Prostate gland (tissue), 2 donors: ENCODE measurements at regions not wholly inside any gene's neighbourhood (a gene's known extent, or its start where the extent isn't known, plus 50 kb on each side); places are given as distances from the start of the nearest gene placed in this dataset.

Experiments
- DNase-seq: peaks from one replicate; pipeline ENCODE4 v3.0.0-alpha.2; 2019; ENCODE audit warnings: low spot score
- H3K27ac ChIP-seq, 2 donors: fragments of 200-600 bp; sonication (generic); 2 replicates each; pipeline ENCODE4 v1.5.1; 2017 to 2019
- H3K27me3 ChIP-seq: fragments of 200-600 bp; sonication (generic); replicated peaks from 2 replicates; pipeline ENCODE4 v1.5.1; 2019; ENCODE audit not compliant: insufficient read depth
- H3K36me3 ChIP-seq, 2 donors: fragments of 200-600 bp; sonication (generic); 1 replicate in 1 of 2; 2 replicates in 1 of 2; pipeline versions ENCODE4 v1.5.1 to v1.8.1; 2017 to 2019
- H3K4me1 ChIP-seq: fragments of 200-600 bp; sonication (generic); replicated peaks from 2 replicates; pipeline ENCODE4 v1.5.1; 2019
- H3K4me3 ChIP-seq, 2 donors: fragments of 200-600 bp; sonication (generic); 2 replicates each; pipeline ENCODE4 v1.5.1; 2017 to 2019
- H3K9me3 ChIP-seq: fragments of 200-600 bp; sonication (generic); 2 replicates; pipeline ENCODE4 v1.5.1; 2017
- CTCF ChIP-seq, 4 experiments: fragments of 200-600 bp in 2 of 4; fragments of 450-650 bp in 2 of 4; sonication (generic) in 2 of 4; IDR thresholded peaks; 1 replicate in 3 of 4; 2 replicates in 1 of 4; pipeline ENCODE4 v1.5.1; 2016 to 2019; ENCODE audit warnings: antibody characterized with exemption in 4 of 4, mild to moderate bottlenecking in 2 of 4, moderate library complexity in 2 of 4
- POLR2A ChIP-seq: fragments of 450-650 bp; IDR thresholded peaks from one replicate; pipeline ENCODE4 v1.6.1; 2016; ENCODE audit warnings: antibody characterized with exemption, mild to moderate bottlenecking
- POLR2AphosphoS5 ChIP-seq: sonication (generic); formaldehyde crosslinking; IDR thresholded peaks from one replicate; pipeline ENCODE4 v1.6.1; 2017; ENCODE audit warnings: antibody characterized with exemption
- WGBS: methylation state at CpG from one replicate; pipeline ENCODE4 v1.1.5; 2018; 5-methylcytosine and 5-hydroxymethylcytosine counted together
- intact Hi-C: fragments of 100-400 bp; cut with DNase I; formaldehyde crosslinking; loops from one replicate; pipeline ENCODE4 v1.14.2; 2022

GRCh38 chr3:135325726-135326235 is 530.7 kb downstream of the EPHB1 start:
- TF ChIP-seq POLR2AphosphoS5 (no peak), CTCF (IDR thresholded peaks at IDR 0.05) (no peak), POLR2A (no peak)
- Histone ChIP-seq H3K27ac (no peak overlapping the region), H3K36me3 (no peaks in the 10 kb centered on the region), H3K4me1 (no peaks in the 10 kb centered on the region), H3K27me3 (no peaks in the 10 kb centered on the region), H3K9me3 (no peaks in the 10 kb centered on the region), H3K4me3 (no peak overlapping the region)
- intact Hi-C loops, result no loop called here
- 64% methylated on average over 6 of the region's 6 CpGs for WGBS
- DNase-seq, result no peak

GRCh38 chr3:135326851-135327250 is 531.8 kb downstream of the EPHB1 start:
- Histone ChIP-seq H3K9me3 (no peaks in the 10 kb centered on the region), H3K27me3 (no peaks in the 10 kb centered on the region), H3K4me1 (no peaks in the 10 kb centered on the region), H3K4me3 (no peak overlapping the region), H3K36me3 (no peaks in the 10 kb centered on the region), H3K27ac (no peak overlapping the region)
- no peak for DNase-seq
- TF ChIP-seq CTCF (IDR thresholded peaks at IDR 0.05), result no peak
- no peak for TF ChIP-seq POLR2A
- TF ChIP-seq POLR2AphosphoS5, result no peak
- WGBS, result 93% methylated on average over 1 of the region's 1 CpG
- intact Hi-C loops, result no loop called here

GRCh38 chr3:135328036-135328435 is 533.0 kb downstream of the EPHB1 start:
- Histone ChIP-seq H3K9me3 (no peaks in the 10 kb centered on the region), H3K27ac (no peak overlapping the region), H3K4me1 (no peaks in the 10 kb centered on the region), H3K4me3 (no peak overlapping the region), H3K36me3 (no peaks in the 10 kb centered on the region), H3K27me3 (no peaks in the 10 kb centered on the region)
- intact Hi-C loops, result no loop called here
- no peak for TF ChIP-seq POLR2A
- TF ChIP-seq CTCF (IDR thresholded peaks at IDR 0.05), result no peak
- no peak for TF ChIP-seq POLR2AphosphoS5
- WGBS, result 86% methylated on average over 5 of the region's 5 CpGs
- DNase-seq, result no peak

GRCh38 chr3:135329479-135329878 is 534.4 kb downstream of the EPHB1 start:
- H3K36me3 ChIP-seq, result no peaks in the 10 kb centered on the region
- H3K9me3 ChIP-seq, result no peaks in the 10 kb centered on the region
- 15% methylated on average over 2 of the region's 2 CpGs for WGBS
- TF ChIP-seq CTCF (IDR thresholded peaks at IDR 0.05) (no peak), POLR2A (no peak), POLR2AphosphoS5 (no peak)
- no peak overlapping the region for H3K4me3 ChIP-seq
- no peaks in the 10 kb centered on the region for H3K4me1 ChIP-seq
- H3K27me3 ChIP-seq, result no peaks in the 10 kb centered on the region
- H3K27ac ChIP-seq, result no peak overlapping the region
- intact Hi-C loops, result no loop called here
- DNase-seq, result no peak

- TF ChIP-seq CTCF (IDR thresholded peaks at IDR 0.05) (no peak), POLR2AphosphoS5 (no peak), POLR2A (no peak)
- no peaks in the 10 kb centered on the region for H3K36me3 ChIP-seq
- no peaks in the 10 kb centered on the region for H3K4me1 ChIP-seq
- no CpG with 5 or more reads among the region's 1 CpG for WGBS
- no peak overlapping the region for H3K27ac ChIP-seq
- no peaks in the 10 kb centered on the region for H3K9me3 ChIP-seq
- no peak overlapping the region for H3K4me3 ChIP-seq
- DNase-seq, result no peak
- peaks cover 3% of the 10 kb centered on the region for H3K27me3 ChIP-seq
- intact Hi-C loops, result no loop called here
Observed at GRCh38 chr3:135337192-135337591, 542.1 kb downstream of the EPHB1 start.
